ENCODE measurements at regions not wholly inside any gene's neighbourhood (a gene's known extent, or its start where the extent isn't known, plus 50 kb on each side); places are given as distances from the start of the nearest gene placed in this dataset.
"Not testable (repeated sequence)": the region's sequence is repeated elsewhere in the genome, so short reads cannot be mapped to it uniquely, and the experiment has no call there.

DNA sequence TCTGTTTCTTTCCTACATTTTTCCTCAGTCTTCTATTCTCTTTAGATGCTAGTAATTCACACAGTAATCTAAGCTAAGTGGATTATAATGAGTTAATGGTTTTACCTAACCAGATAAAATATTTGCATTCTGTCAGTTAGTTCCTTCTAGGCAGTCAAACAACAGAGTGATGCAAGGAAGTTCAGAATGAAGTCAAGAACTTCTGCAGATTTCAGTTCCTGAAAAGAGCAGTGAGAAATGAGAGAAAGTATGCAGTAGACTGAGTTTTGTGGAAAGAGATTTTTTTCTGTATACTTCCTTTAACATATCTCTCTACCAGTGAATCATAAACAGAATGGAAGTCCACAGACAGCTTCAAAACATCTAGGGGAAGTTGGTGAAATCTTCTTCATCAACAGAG lies 774.0 kb upstream of the POU3F4 start:
- no peak for DNase-seq

DNA sequence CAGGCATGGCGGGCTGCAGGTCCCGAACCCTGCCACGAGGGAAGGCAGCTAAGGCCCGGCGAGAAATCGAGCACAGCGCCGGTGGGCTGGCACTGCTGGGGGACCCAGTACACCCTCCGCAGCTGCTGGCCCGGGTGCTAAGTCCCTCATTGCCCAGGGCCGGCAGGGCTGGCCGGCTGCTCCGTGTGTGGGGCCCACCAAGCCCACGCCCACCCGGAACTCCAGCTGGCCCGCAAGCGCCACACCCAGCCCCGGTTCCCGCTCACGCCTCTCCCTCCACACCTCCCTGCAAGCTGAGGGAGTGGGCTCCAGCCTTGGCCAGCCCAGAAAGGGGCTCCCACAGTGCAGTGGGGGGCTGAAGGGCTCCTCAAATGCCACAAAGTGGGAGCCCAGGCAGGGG lies 769.8 kb upstream of the POU3F4 start:
- not testable (repeated sequence) for DNase-seq

- DNase-seq: no peak
These were observed 765.7 kb upstream of the POU3F4 start for GRCh38 chrX:82742351-82742750.

- not testable (repeated sequence) for DNase-seq
These were observed 762.4 kb upstream of the POU3F4 start for GRCh38 chrX:82745725-82746124.

GRCh38 chrX:82748906-82749505 lies 759.1 kb upstream of the POU3F4 start:
- DNase-seq: no peak

- no peak for DNase-seq
These were observed 751.8 kb upstream of the POU3F4 start for GRCh38 chrX:82756272-82756671.

DNA sequence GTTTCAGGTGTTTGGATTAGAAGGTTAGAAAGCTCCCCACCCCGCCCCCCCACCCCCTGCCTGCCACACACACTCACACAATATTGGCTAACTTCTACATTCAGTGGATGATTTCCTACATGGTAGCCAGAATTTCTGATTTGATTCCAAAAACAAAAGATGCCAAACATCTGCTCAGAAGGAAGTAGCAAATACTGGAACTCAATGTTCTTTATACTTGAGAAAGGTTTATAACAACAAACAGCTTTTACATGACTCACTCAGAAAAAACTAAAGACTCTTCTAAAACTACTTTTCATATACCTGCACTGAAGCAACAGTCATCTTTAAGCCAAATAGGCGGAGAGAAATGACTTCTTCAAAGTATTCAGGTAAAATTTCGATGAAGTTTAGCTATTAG lies 750.5 kb upstream of the POU3F4 start:
- DNase-seq: no peak

DNA sequence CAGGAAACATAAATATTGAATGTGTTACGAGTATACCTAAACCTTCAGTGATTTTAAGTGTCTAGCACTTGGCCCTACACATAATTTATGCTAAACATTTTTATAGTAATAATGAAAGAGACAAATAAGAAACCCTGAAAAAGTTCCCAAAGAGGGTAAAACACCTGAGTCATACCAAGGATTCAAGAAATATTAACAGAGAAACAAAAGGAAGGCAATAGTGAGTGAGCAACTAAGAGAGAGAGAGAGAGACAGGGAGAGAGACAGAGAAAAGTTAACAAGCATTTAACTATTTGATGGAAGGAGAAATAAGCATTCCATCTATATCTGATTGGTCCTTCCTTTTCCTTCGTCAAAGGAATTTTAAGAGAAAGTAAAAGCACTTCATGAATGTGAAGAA lies 743.6 kb upstream of the POU3F4 start:
- DNase-seq: no peak

DNA sequence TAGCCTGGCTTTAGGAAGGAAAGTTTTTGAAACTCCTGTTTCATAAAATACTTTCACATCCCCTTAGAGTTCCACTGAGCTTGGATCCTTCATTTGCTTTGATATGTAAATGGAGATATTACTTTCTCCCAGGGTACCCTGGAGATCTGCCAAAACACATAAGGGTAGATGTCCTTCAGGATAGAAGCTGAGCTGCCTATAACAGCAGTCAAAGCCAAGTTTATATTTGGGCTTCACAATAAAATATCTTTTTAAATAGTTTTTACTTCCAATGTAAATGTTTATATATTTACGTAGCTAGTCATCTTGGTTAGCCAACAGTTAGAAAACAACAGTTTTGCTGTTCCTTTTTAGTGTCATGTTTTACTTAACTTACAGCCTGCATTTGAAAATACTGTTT lies 742.3 kb upstream of the POU3F4 start:
- DNase-seq: no peak

GRCh38 chrX:82775426-82775825 lies 732.7 kb upstream of the POU3F4 start:
- DNase-seq: no peak

GRCh38 chrX:82782014-82782413 lies 726.1 kb upstream of the POU3F4 start:
- DNase-seq: no peak

GRCh38 chrX:82812902-82813301 lies 695.2 kb upstream of the POU3F4 start:
- DNase-seq: not testable (repeated sequence)

GRCh38 chrX:82813671-82814078 lies 694.4 kb upstream of the POU3F4 start:
- peak in 1 of 2 experiments; percentile 9 for DNase-seq

GRCh38 chrX:82816001-82816400 lies 692.1 kb upstream of the POU3F4 start:
- DNase-seq: no peak

GRCh38 chrX:82816562-82816961 lies 691.5 kb upstream of the POU3F4 start:
- DNase-seq: no peak

GRCh38 chrX:82842286-82842685 lies 665.8 kb upstream of the POU3F4 start:
- DNase-seq: no peak

DNA sequence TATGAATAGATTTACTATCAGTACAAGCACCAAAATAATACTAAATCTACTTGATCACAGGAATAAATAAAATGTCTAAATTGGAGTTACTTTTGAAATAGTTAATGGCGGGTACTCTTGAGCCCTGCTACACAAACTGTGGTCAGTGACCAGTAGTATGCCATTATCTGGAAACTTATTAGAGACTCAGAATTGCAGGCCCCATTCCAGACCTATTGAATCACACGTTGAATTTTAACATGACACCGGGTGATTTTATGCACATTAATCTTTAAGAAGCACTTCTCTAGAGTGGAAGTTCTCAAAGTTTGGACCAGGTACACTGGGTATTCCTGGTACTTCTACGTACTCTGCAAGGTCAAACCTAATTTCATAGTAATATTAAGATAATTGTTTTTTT lies 660.0 kb upstream of the POU3F4 start:
- no peak for DNase-seq

Data from NCI-H446 (cell line).